HL-60 (cell line): ENCODE measurements at regions not wholly inside any gene's neighbourhood (a gene's known extent, or its start where the extent isn't known, plus 50 kb on each side); places are given as distances from the start of the nearest gene placed in this dataset.

ENCODE experiments used
- GABPA ChIP-seq: IDR thresholded peaks from 2 replicates; pipeline ENCODE4 v1.6.1; 2012; ENCODE audit warnings: low read depth
- POLR2AphosphoS5 ChIP-seq: IDR thresholded peaks from 2 replicates; pipeline ENCODE4 v1.6.1; 2012; ENCODE audit warnings: low read depth
- SPI1 ChIP-seq: IDR thresholded peaks from 2 replicates; pipeline ENCODE4 v1.6.1; 2012; ENCODE audit warnings: low read depth, mild to moderate bottlenecking, borderline replicate concordance
- TF ChIP-seq, protein P1 (sequence below): IDR thresholded peaks from one replicate; pipeline ENCODE4 v1.5.1; 2011; ENCODE audit warnings: low read length, control low read depth, inconsistent platforms; ENCODE audit not compliant: insufficient read depth
- TF ChIP-seq, protein P2 (sequence below): IDR thresholded peaks from 2 replicates; pipeline ENCODE4 v1.6.1; 2012; ENCODE audit warnings: low read depth; ENCODE audit not compliant: insufficient replicate concordance

DNA sequence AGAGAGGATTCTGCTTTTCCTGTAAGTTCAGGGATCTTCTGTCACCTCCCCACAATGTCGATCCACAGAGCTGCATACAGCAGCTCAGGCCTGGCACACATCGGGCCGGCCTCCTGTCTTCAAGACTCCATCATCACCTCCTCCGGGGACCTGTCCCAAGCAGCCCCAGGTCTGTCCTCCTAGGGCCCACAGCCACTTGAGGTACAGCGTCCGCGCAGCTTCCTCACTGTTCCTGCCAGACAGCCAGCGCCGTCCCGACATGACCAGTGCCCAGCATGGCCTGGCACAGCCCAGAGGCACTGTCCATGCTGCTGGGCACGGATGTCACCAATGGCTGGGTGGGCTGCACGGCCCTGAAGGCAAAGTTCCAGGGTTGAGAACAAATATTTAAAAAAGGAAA is 101.6 kb downstream of the DLL1 start:
- TF ChIP-seq POLR2AphosphoS5 (no peak), GABPA (no peak), SPI1 (no peak)
- TF ChIP-seq, protein P1, sequence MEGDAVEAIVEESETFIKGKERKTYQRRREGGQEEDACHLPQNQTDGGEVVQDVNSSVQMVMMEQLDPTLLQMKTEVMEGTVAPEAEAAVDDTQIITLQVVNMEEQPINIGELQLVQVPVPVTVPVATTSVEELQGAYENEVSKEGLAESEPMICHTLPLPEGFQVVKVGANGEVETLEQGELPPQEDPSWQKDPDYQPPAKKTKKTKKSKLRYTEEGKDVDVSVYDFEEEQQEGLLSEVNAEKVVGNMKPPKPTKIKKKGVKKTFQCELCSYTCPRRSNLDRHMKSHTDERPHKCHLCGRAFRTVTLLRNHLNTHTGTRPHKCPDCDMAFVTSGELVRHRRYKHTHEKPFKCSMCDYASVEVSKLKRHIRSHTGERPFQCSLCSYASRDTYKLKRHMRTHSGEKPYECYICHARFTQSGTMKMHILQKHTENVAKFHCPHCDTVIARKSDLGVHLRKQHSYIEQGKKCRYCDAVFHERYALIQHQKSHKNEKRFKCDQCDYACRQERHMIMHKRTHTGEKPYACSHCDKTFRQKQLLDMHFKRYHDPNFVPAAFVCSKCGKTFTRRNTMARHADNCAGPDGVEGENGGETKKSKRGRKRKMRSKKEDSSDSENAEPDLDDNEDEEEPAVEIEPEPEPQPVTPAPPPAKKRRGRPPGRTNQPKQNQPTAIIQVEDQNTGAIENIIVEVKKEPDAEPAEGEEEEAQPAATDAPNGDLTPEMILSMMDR, result no peak
- TF ChIP-seq, protein P2, sequence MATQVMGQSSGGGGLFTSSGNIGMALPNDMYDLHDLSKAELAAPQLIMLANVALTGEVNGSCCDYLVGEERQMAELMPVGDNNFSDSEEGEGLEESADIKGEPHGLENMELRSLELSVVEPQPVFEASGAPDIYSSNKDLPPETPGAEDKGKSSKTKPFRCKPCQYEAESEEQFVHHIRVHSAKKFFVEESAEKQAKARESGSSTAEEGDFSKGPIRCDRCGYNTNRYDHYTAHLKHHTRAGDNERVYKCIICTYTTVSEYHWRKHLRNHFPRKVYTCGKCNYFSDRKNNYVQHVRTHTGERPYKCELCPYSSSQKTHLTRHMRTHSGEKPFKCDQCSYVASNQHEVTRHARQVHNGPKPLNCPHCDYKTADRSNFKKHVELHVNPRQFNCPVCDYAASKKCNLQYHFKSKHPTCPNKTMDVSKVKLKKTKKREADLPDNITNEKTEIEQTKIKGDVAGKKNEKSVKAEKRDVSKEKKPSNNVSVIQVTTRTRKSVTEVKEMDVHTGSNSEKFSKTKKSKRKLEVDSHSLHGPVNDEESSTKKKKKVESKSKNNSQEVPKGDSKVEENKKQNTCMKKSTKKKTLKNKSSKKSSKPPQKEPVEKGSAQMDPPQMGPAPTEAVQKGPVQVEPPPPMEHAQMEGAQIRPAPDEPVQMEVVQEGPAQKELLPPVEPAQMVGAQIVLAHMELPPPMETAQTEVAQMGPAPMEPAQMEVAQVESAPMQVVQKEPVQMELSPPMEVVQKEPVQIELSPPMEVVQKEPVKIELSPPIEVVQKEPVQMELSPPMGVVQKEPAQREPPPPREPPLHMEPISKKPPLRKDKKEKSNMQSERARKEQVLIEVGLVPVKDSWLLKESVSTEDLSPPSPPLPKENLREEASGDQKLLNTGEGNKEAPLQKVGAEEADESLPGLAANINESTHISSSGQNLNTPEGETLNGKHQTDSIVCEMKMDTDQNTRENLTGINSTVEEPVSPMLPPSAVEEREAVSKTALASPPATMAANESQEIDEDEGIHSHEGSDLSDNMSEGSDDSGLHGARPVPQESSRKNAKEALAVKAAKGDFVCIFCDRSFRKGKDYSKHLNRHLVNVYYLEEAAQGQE, result no peak
